ENCODE measurements at regions not wholly inside any gene's neighbourhood (a gene's known extent, or its start where the extent isn't known, plus 50 kb on each side); places are given as distances from the start of the nearest gene placed in this dataset.

DNA sequence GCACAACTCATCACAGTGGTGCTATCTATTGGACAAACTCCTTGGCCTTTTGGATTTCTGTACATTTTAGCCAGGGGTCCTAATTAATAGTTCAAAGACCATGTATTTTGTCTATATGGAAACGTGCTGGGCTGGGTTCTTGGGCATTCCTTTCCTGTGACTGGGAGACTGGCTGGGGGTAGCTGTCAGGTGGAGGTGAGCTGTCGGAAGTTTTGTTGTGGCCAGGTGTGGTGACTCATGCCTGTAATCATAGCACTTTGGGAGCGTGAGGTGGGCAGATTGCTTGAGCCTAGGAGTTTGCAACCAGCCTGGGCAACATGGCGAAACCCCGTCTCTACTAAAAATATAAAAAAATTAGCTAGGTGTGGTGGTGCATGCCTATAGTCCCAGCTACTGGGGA lies 392.4 kb downstream of the RPS6KC1 start:
- H3K4me1 ChIP-seq (ENCODE audit: control insufficient read depth, extremely low read depth, insufficient read depth, low read length) = peaks cover 17% of the 10 kb centered on the region
- H3K27ac ChIP-seq (ENCODE audit: control insufficient read depth, insufficient read depth, low read length) = peak overlapping the region; percentile 46
- H2AFZ ChIP-seq (ENCODE audit: control insufficient read depth, low read length) = no peak overlapping the region
- no peaks in the 10 kb centered on the region for H4K20me1 ChIP-seq (ENCODE audit: control insufficient read depth, extremely low read depth, insufficient read depth, low read length)
- H3K36me3 ChIP-seq (ENCODE audit: control insufficient read depth in 2 of 2, extremely low read depth in 1 of 2, insufficient read depth in 2 of 2, low read length in 2 of 2) = no peaks in the 10 kb centered on the region
- dilution Hi-C loops (cut with MboI; ENCODE audit: extremely low pct_ligation_motif_present, low sequenced_read_pairs) = no loop called here
- TF ChIP-seq EZH2 (IDR thresholded peaks at IDR 0.05; ENCODE audit: low read length) = no peak
- TF ChIP-seq, protein P1, sequence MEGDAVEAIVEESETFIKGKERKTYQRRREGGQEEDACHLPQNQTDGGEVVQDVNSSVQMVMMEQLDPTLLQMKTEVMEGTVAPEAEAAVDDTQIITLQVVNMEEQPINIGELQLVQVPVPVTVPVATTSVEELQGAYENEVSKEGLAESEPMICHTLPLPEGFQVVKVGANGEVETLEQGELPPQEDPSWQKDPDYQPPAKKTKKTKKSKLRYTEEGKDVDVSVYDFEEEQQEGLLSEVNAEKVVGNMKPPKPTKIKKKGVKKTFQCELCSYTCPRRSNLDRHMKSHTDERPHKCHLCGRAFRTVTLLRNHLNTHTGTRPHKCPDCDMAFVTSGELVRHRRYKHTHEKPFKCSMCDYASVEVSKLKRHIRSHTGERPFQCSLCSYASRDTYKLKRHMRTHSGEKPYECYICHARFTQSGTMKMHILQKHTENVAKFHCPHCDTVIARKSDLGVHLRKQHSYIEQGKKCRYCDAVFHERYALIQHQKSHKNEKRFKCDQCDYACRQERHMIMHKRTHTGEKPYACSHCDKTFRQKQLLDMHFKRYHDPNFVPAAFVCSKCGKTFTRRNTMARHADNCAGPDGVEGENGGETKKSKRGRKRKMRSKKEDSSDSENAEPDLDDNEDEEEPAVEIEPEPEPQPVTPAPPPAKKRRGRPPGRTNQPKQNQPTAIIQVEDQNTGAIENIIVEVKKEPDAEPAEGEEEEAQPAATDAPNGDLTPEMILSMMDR (optimal IDR thresholded peaks at IDR 0.05 in 1 of 3, IDR thresholded peaks at IDR 0.05 in 1 of 3, conservative IDR thresholded peaks at IDR 0.05 in 1 of 3; ENCODE audit: extremely low read depth in 1 of 3, insufficient read depth in 2 of 3, low read length in 3 of 3) = no peak
- no peaks in the 10 kb centered on the region for H3K9me1 ChIP-seq (ENCODE audit: control insufficient read depth, extremely low read depth, insufficient read depth, low read length)
- H3K4me3 ChIP-seq (ENCODE audit: control insufficient read depth in 2 of 3, extremely low read depth in 1 of 3, insufficient read depth in 2 of 3, low read depth in 1 of 3, low read length in 3 of 3) = peak overlapping the region in 1 of 3 experiments; percentile 40
- H3K4me2 ChIP-seq (ENCODE audit: control insufficient read depth, extremely low read depth, insufficient read depth, low read depth, low read length) = peak overlapping the region; percentile 27
- no peak overlapping the region for H3K9ac ChIP-seq (ENCODE audit: control insufficient read depth, extremely low read depth, insufficient read depth, low read length)
- FAIRE-seq (peak; percentile 90), DNase-seq (ENCODE audit: low read depth, low spot score) (peak; percentile 57)
- no peaks in the 10 kb centered on the region for H3K79me2 ChIP-seq (ENCODE audit: control insufficient read depth, insufficient read depth, low read length)
- no peaks in the 10 kb centered on the region for H3K9me3 ChIP-seq (ENCODE audit: control insufficient read depth, low read depth, low read length)
- no peaks in the 10 kb centered on the region for H3K27me3 ChIP-seq (ENCODE audit: control insufficient read depth, extremely low read depth, insufficient read depth, low read length)

DNA sequence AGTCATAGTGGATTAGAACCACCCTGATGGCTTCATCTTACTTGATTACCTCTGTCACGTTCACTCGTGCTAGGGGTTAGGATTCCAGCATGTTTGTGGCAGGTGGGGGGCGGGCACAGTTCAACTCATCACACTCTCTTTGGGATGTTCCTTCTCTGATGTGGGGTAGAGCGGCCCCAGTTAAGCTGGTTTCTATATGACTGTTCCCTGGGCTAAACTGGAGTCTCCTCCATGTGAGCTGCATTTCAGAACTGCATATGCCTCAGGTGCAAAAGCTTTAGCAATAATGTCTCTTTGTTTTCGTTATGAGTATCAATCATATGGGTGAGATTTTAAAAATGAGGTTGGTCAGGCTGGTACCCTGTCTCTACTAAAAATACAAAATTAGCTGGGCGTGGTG lies 393.2 kb downstream of the RPS6KC1 start:
- Histone ChIP-seq H2AFZ (ENCODE audit: control insufficient read depth, low read length) (no peak overlapping the region), H3K9ac (ENCODE audit: control insufficient read depth, extremely low read depth, insufficient read depth, low read length) (no peak overlapping the region), H3K27me3 (ENCODE audit: control insufficient read depth, extremely low read depth, insufficient read depth, low read length) (no peaks in the 10 kb centered on the region), H3K79me2 (ENCODE audit: control insufficient read depth, insufficient read depth, low read length) (no peaks in the 10 kb centered on the region), H4K20me1 (ENCODE audit: control insufficient read depth, extremely low read depth, insufficient read depth, low read length) (no peaks in the 10 kb centered on the region), H3K27ac (ENCODE audit: control insufficient read depth, insufficient read depth, low read length) (no peak overlapping the region), H3K4me1 (ENCODE audit: control insufficient read depth, extremely low read depth, insufficient read depth, low read length) (peaks cover 17% of the 10 kb centered on the region), H3K9me1 (ENCODE audit: control insufficient read depth, extremely low read depth, insufficient read depth, low read length) (no peaks in the 10 kb centered on the region), H3K4me3 (ENCODE audit: control insufficient read depth in 2 of 3, extremely low read depth in 1 of 3, insufficient read depth in 2 of 3, low read depth in 1 of 3, low read length in 3 of 3) (no peak overlapping the region), H3K4me2 (ENCODE audit: control insufficient read depth, extremely low read depth, insufficient read depth, low read depth, low read length) (peak overlapping the region; percentile 20), H3K36me3 (ENCODE audit: control insufficient read depth in 2 of 2, extremely low read depth in 1 of 2, insufficient read depth in 2 of 2, low read length in 2 of 2) (no peaks in the 10 kb centered on the region), H3K9me3 (ENCODE audit: control insufficient read depth, low read depth, low read length) (no peaks in the 10 kb centered on the region)
- FAIRE-seq = no peak
- no peak for DNase-seq (ENCODE audit: low read depth, low spot score)
- dilution Hi-C loops (cut with MboI; ENCODE audit: extremely low pct_ligation_motif_present, low sequenced_read_pairs) = no loop called here
- TF ChIP-seq, protein P1 (optimal IDR thresholded peaks at IDR 0.05 in 1 of 3, IDR thresholded peaks at IDR 0.05 in 1 of 3, conservative IDR thresholded peaks at IDR 0.05 in 1 of 3; ENCODE audit: extremely low read depth in 1 of 3, insufficient read depth in 2 of 3, low read length in 3 of 3) = no peak
- TF ChIP-seq EZH2 (IDR thresholded peaks at IDR 0.05; ENCODE audit: low read length) = no peak
